Peyer's patch (tissue), 4 donors: ENCODE measurements at regions not wholly inside any gene's neighbourhood (a gene's known extent, or its start where the extent isn't known, plus 50 kb on each side); places are given as distances from the start of the nearest gene placed in this dataset.
A peak's percentile ranks its signal among the peaks of the same experiment; 100 is the strongest.

Experiments used
- DNase-seq, 3 donors: peaks; one replicate each; pipeline ENCODE4 v3.0.0-alpha.2; 2017 to 2019
- H3K27ac ChIP-seq, 4 donors: fragments of 200-600 bp; sonication (generic); one replicate each; pipeline ENCODE4 v1.5.1; 2016 to 2019
- H3K27me3 ChIP-seq, 2 donors: fragments of 200-600 bp; sonication (generic); one replicate each; pipeline ENCODE4 v1.5.1; 2019
- H3K36me3 ChIP-seq, 3 donors: fragments of 200-600 bp; sonication (generic); one replicate each; pipeline ENCODE4 v1.5.1; 2016 to 2019
- H3K4me1 ChIP-seq, 4 donors: fragments of 200-600 bp; sonication (generic); one replicate each; pipeline ENCODE4 v1.5.1; 2016 to 2019
- H3K4me3 ChIP-seq, 4 donors: fragments of 200-600 bp; sonication (generic); 1 replicate in 3 of 4; 2 replicates in 1 of 4; pipeline ENCODE4 v1.5.1; 2016 to 2019; ENCODE audit warnings: mild to moderate bottlenecking in 1 of 4
- H3K9me3 ChIP-seq, 4 donors: fragments of 200-600 bp; sonication (generic); one replicate each; pipeline ENCODE4 v1.5.1; 2016 to 2019; ENCODE audit warnings: mild to moderate bottlenecking in 1 of 4
- CTCF ChIP-seq, 6 experiments: fragments of 450-650 bp in 4 of 6; fragments of 200-600 bp in 2 of 6; sonication (generic) in 1 of 6; IDR thresholded peaks; one replicate each; pipeline ENCODE4 v1.5.1; 2017 to 2019; ENCODE audit warnings: antibody characterized with exemption in 6 of 6, mild to moderate bottlenecking in 3 of 6, moderate library complexity in 1 of 6
- POLR2A ChIP-seq, 2 donors: fragments of 450-650 bp; IDR thresholded peaks; one replicate each; pipeline ENCODE4 v1.5.1; 2017; ENCODE audit warnings: antibody characterized with exemption in 2 of 2, mild to moderate bottlenecking in 2 of 2, moderate library complexity in 2 of 2

- H3K4me3 ChIP-seq, result no peak overlapping the region
- H3K27ac ChIP-seq, result no peak overlapping the region
- H3K9me3 ChIP-seq, result no peaks in the 10 kb centered on the region
- TF ChIP-seq POLR2A (IDR thresholded peaks at IDR 0.05), result no peak
- TF ChIP-seq CTCF (IDR thresholded peaks at IDR 0.05), result peak in 5 of 6 experiments; percentile 51 to 62 (median 54)
- no peaks in the 10 kb centered on the region for H3K36me3 ChIP-seq
- H3K4me1 ChIP-seq, result no peaks in the 10 kb centered on the region
- peak in 1 of 3 donors; percentile 49 for DNase-seq
- no peaks in the 10 kb centered on the region for H3K27me3 ChIP-seq
Measured at GRCh38 chr7:32347244-32347828, 142.8 kb downstream of the LSM5 start.

- no peaks in the 10 kb centered on the region for H3K36me3 ChIP-seq
- TF ChIP-seq CTCF (IDR thresholded peaks at IDR 0.05) (no peak), POLR2A (IDR thresholded peaks at IDR 0.05) (no peak)
- DNase-seq, result no peak
Measured at GRCh38 chr7:32346253-32346652, 143.9 kb downstream of the LSM5 start.

GRCh38 chr7:32336726-32337125, 153.5 kb downstream of the LSM5 start:
- Histone ChIP-seq H3K4me1 (no peaks in the 10 kb centered on the region), H3K27ac (no peak overlapping the region), H3K36me3 (no peaks in the 10 kb centered on the region), H3K4me3 (no peak overlapping the region), H3K9me3 (no peaks in the 10 kb centered on the region), H3K27me3 (no peaks in the 10 kb centered on the region)
- DNase-seq, result no peak
- TF ChIP-seq CTCF (IDR thresholded peaks at IDR 0.05), result no peak
- no peak for TF ChIP-seq POLR2A (IDR thresholded peaks at IDR 0.05)

More at GRCh38 chr7:32346253-32346652, 143.9 kb downstream of the LSM5 start:
- Histone ChIP-seq H3K4me3 (no peak overlapping the region), H3K4me1 (no peaks in the 10 kb centered on the region), H3K9me3 (no peaks in the 10 kb centered on the region), H3K27me3 (no peaks in the 10 kb centered on the region), H3K27ac (no peak overlapping the region)

GRCh38 chr7:32335107-32335506, 155.1 kb downstream of the LSM5 start:
- no peaks in the 10 kb centered on the region for H3K9me3 ChIP-seq

GRCh38 chr7:32330602-32331001, 159.6 kb downstream of the LSM5 start:
- no peak overlapping the region for H3K27ac ChIP-seq
- no peak for TF ChIP-seq CTCF (IDR thresholded peaks at IDR 0.05)
- no peak for TF ChIP-seq POLR2A (IDR thresholded peaks at IDR 0.05)
- H3K27me3 ChIP-seq, result no peaks in the 10 kb centered on the region
- no peaks in the 10 kb centered on the region for H3K36me3 ChIP-seq
- H3K4me3 ChIP-seq, result no peak overlapping the region
- no peaks in the 10 kb centered on the region for H3K4me1 ChIP-seq
- H3K9me3 ChIP-seq, result no peaks in the 10 kb centered on the region
- DNase-seq, result no peak

More at GRCh38 chr7:32335107-32335506, 155.1 kb downstream of the LSM5 start:
- H3K4me3 ChIP-seq, result no peak overlapping the region
- no peaks in the 10 kb centered on the region for H3K4me1 ChIP-seq
- H3K27me3 ChIP-seq, result no peaks in the 10 kb centered on the region
- no peak for DNase-seq
- TF ChIP-seq POLR2A (IDR thresholded peaks at IDR 0.05) (no peak), CTCF (IDR thresholded peaks at IDR 0.05) (no peak)
- H3K27ac ChIP-seq, result no peak overlapping the region
- no peaks in the 10 kb centered on the region for H3K36me3 ChIP-seq

GRCh38 chr7:32326078-32326477, 164.1 kb downstream of the LSM5 start:
- no peak overlapping the region for H3K27ac ChIP-seq
- no peak overlapping the region for H3K4me3 ChIP-seq
- no peaks in the 10 kb centered on the region for H3K27me3 ChIP-seq
- H3K36me3 ChIP-seq, result no peaks in the 10 kb centered on the region
- TF ChIP-seq POLR2A (IDR thresholded peaks at IDR 0.05), result no peak
- TF ChIP-seq CTCF (IDR thresholded peaks at IDR 0.05), result no peak
- no peaks in the 10 kb centered on the region for H3K4me1 ChIP-seq
- no peak for DNase-seq
- H3K9me3 ChIP-seq, result no peaks in the 10 kb centered on the region
